Keratinocyte (primary cell): ENCODE measurements at regions not wholly inside any gene's neighbourhood (a gene's known extent, or its start where the extent isn't known, plus 50 kb on each side); places are given as distances from the start of the nearest gene placed in this dataset.

Experiments
- DNase-seq: peaks from one replicate; pipeline ENCODE4 v3.0.0-alpha.2; 2011; ENCODE audit warnings: low read depth, missing footprints, low spot score
- FAIRE-seq: peaks from 2 replicates; lab custom pipeline; 2011; peaks lifted over from hg19 to GRCh38; lab: Jason Lieb, UNC
- H2AFZ ChIP-seq: 2 replicates; pipeline ENCODE4 v1.6.0; 2012; ENCODE audit warnings: low read length, control low read depth, inconsistent platforms; ENCODE audit not compliant: control insufficient read depth
- H3K27ac ChIP-seq: 2 replicates; pipeline ENCODE4 v1.5.1; 2011; ENCODE audit warnings: low read length; ENCODE audit not compliant: control insufficient read depth, insufficient read depth
- H3K27me3 ChIP-seq: 3 replicates; pipeline ENCODE4 v1.6.0; 2011; ENCODE audit warnings: low read length; ENCODE audit not compliant: control insufficient read depth, insufficient read depth; ENCODE audit errors: extremely low read depth
- H3K36me3 ChIP-seq, 2 experiments: 2 replicates in 1 of 2; 3 replicates in 1 of 2; pipeline ENCODE4 v1.5.1; 2011; ENCODE audit warnings: low read length in 2 of 2, mild to moderate bottlenecking in 1 of 2; ENCODE audit not compliant: control insufficient read depth in 2 of 2, insufficient read depth in 2 of 2; ENCODE audit errors: extremely low read depth in 1 of 2
- H3K4me1 ChIP-seq: 3 replicates; pipeline ENCODE4 v1.5.1; 2011; ENCODE audit warnings: low read length; ENCODE audit not compliant: control insufficient read depth, insufficient read depth; ENCODE audit errors: extremely low read depth
- H3K4me2 ChIP-seq: 3 replicates; pipeline ENCODE4 v1.6.0; 2011; ENCODE audit warnings: low read depth, low read length; ENCODE audit not compliant: control insufficient read depth, insufficient read depth; ENCODE audit errors: extremely low read depth
- H3K4me3 ChIP-seq, 3 experiments: fragments of 200-600 bp in 1 of 3; sonication (generic) in 1 of 3; 2 replicates in 2 of 3; 3 replicates in 1 of 3; pipeline ENCODE4 v1.5.1; 2011 to 2016; ENCODE audit warnings: low read length in 3 of 3, mild to moderate bottlenecking in 3 of 3, control low read depth in 2 of 3, inconsistent platforms in 1 of 3, low read depth in 1 of 3, mixed read lengths in 1 of 3, mixed run types in 1 of 3, moderate library complexity in 1 of 3; ENCODE audit not compliant: control insufficient read depth in 2 of 3, insufficient read depth in 2 of 3; ENCODE audit errors: extremely low read depth in 1 of 3
- H3K79me2 ChIP-seq: 2 replicates; pipeline ENCODE4 v1.6.0; 2012; ENCODE audit warnings: low read length; ENCODE audit not compliant: control insufficient read depth, insufficient read depth
- H3K9ac ChIP-seq: 3 replicates; pipeline ENCODE4 v1.6.0; 2011; ENCODE audit warnings: low read length; ENCODE audit not compliant: control insufficient read depth, insufficient read depth; ENCODE audit errors: extremely low read depth
- H3K9me1 ChIP-seq: 3 replicates; pipeline ENCODE4 v1.6.0; 2011; ENCODE audit warnings: low read length; ENCODE audit not compliant: control insufficient read depth, insufficient read depth; ENCODE audit errors: extremely low read depth
- H3K9me3 ChIP-seq: 2 replicates; pipeline ENCODE4 v1.5.1; 2012; ENCODE audit warnings: low read depth, low read length; ENCODE audit not compliant: control insufficient read depth
- H4K20me1 ChIP-seq: 3 replicates; pipeline ENCODE4 v1.6.0; 2011; ENCODE audit warnings: low read length; ENCODE audit not compliant: control insufficient read depth, insufficient read depth; ENCODE audit errors: extremely low read depth
- EZH2 ChIP-seq: IDR thresholded peaks from one replicate; pipeline ENCODE4 v1.6.1; 2012; ENCODE audit warnings: inconsistent platforms, mild to moderate bottlenecking, low read length, moderate library complexity
- dilution Hi-C: fragments of 300-500 bp; cut with MboI; formaldehyde crosslinking; loops from one replicate; pipeline ENCODE4 v1.7.0; 2020; ENCODE audit warnings: low sequenced_read_pairs; ENCODE audit not compliant: extremely low pct_ligation_motif_present
- TF ChIP-seq, protein P1 (sequence below), 3 experiments: IDR thresholded peaks in 1 of 3; conservative IDR thresholded peaks in 1 of 3; optimal IDR thresholded peaks in 1 of 3; 2 replicates in 2 of 3; 3 replicates in 1 of 3; pipeline versions ENCODE3 to v1.5.1; 2011; ENCODE audit warnings: low read length in 3 of 3, mild to moderate bottlenecking in 3 of 3, moderate library complexity in 2 of 3, control low read depth in 1 of 3, inconsistent platforms in 1 of 3; ENCODE audit not compliant: insufficient read depth in 2 of 3; ENCODE audit errors: extremely low read depth in 1 of 3

DNA sequence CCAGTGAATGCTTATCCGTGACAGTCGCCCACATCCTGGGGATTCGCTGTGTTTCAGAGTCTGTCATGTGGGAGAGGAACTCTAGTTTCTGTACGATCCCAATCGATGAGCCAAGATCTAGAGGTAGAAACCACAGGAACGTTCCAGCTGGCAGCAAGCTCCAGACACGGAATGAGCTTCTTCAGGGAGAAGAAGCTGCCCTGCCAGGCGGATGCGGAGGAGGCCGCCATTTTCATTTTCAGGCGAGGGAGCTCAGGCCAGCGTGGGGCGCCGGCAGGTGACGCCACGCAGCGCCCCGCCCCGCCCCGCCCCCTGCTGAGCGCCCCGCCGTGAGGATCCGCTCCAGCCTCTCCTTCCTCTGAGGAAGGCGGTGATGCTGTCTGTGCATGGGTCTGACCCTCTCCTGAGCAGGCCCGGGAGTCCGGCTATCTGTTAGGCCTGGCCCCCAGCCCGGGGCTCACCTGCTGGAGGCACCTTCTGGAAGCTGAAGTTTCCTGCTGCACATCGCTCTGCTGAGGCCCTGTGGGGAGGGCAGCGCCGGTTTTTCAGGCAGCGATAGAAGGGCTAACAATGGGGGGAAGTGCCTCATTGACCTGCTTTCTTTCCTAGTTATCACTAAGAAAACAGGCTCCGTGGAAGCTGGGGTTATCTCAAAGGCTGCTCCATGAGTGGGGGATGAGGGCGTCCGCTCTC lies 147.5 kb downstream of the ERMARD start:
- no peaks in the 10 kb centered on the region for H3K36me3 ChIP-seq
- no peaks in the 10 kb centered on the region for H3K27me3 ChIP-seq
- FAIRE-seq (no peak), DNase-seq (no peak)
- H2AFZ ChIP-seq: no peak overlapping the region
- H4K20me1 ChIP-seq: no peaks in the 10 kb centered on the region
- no peaks in the 10 kb centered on the region for H3K4me1 ChIP-seq
- no peaks in the 10 kb centered on the region for H3K79me2 ChIP-seq
- peaks cover 3% of the 10 kb centered on the region for H3K9me3 ChIP-seq
- no peak overlapping the region for H3K9ac ChIP-seq
- H3K27ac ChIP-seq: no peak overlapping the region
- no peaks in the 10 kb centered on the region for H3K9me1 ChIP-seq
- no peak overlapping the region for H3K4me2 ChIP-seq
- TF ChIP-seq, protein P1, sequence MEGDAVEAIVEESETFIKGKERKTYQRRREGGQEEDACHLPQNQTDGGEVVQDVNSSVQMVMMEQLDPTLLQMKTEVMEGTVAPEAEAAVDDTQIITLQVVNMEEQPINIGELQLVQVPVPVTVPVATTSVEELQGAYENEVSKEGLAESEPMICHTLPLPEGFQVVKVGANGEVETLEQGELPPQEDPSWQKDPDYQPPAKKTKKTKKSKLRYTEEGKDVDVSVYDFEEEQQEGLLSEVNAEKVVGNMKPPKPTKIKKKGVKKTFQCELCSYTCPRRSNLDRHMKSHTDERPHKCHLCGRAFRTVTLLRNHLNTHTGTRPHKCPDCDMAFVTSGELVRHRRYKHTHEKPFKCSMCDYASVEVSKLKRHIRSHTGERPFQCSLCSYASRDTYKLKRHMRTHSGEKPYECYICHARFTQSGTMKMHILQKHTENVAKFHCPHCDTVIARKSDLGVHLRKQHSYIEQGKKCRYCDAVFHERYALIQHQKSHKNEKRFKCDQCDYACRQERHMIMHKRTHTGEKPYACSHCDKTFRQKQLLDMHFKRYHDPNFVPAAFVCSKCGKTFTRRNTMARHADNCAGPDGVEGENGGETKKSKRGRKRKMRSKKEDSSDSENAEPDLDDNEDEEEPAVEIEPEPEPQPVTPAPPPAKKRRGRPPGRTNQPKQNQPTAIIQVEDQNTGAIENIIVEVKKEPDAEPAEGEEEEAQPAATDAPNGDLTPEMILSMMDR (optimal IDR thresholded peaks at IDR 0.05 in 1 of 3, IDR thresholded peaks at IDR 0.05 in 1 of 3, conservative IDR thresholded peaks at IDR 0.05 in 1 of 3; ENCODE audit: extremely low read depth in 1 of 3, insufficient read depth in 2 of 3, low read length in 3 of 3): no peak
- TF ChIP-seq EZH2: no peak
- H3K4me3 ChIP-seq: no peak overlapping the region
- dilution Hi-C loops: no loop called here

DNA sequence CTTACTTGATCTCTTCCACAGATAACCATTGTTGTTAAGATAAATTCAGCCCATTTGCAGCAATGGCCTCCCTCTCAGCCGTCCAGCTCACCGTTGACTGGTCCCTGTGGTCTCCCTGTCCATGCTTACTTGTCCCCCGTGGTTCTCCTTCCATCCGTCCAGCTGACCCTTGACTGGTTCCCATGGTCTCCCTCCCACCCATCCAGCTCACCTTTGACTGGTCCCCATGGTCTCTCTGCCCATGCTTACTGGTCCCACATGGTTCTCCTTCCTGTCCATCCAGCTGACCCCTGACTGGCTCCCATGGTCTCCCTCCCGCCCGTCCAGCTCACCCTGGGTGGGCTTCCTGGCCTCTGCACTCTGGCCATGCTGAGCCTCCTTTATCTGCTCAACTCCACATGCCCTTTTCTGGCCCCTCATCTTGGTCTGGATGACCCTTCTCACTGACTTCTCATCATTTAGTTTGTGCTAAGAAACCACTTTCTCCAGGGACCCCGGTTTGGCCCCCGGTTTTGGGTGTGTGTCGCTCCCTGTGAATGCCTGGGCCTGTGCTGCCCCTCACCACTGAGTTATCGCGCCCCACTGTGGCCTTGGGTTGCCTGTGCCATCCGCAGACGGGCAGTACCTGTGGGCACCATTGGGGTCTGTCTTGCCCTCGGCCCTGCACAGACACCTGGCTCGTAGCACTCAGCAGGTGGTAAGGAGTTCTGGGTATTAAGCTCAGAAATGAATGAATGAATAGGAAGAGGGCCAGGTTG lies 146.4 kb downstream of the ERMARD start:
- Histone ChIP-seq H3K9me1 (no peaks in the 10 kb centered on the region), H3K79me2 (no peaks in the 10 kb centered on the region), H3K4me3 (no peak overlapping the region), H3K27ac (no peak overlapping the region), H4K20me1 (no peaks in the 10 kb centered on the region), H3K9ac (no peak overlapping the region), H3K36me3 (no peaks in the 10 kb centered on the region), H3K27me3 (no peaks in the 10 kb centered on the region), H3K4me1 (no peaks in the 10 kb centered on the region), H2AFZ (no peak overlapping the region), H3K4me2 (no peak overlapping the region), H3K9me3 (peaks cover 3% of the 10 kb centered on the region)
- no peak for FAIRE-seq
- DNase-seq: no peak
- no peak for TF ChIP-seq EZH2
- TF ChIP-seq, protein P1 (optimal IDR thresholded peaks at IDR 0.05 in 1 of 3, IDR thresholded peaks at IDR 0.05 in 1 of 3, conservative IDR thresholded peaks at IDR 0.05 in 1 of 3; ENCODE audit: extremely low read depth in 1 of 3, insufficient read depth in 2 of 3, low read length in 3 of 3): no peak
- dilution Hi-C loops: no loop called here
